Activated CD8-positive, alpha-beta memory T cell treated with anti-CD3 and anti-CD28 coated beads for 36 hours (primary cell): ENCODE measurements at regions not wholly inside any gene's neighbourhood (a gene's known extent, or its start where the extent isn't known, plus 50 kb on each side); places are given as distances from the start of the nearest gene placed in this dataset.

Experiments
- CTCF ChIA-PET: fragments of 350-600 bp; sonication (Branson Sonifier 250); formaldehyde crosslinking; loops from one replicate; lab custom pipeline; 2021; ENCODE audit warnings: antibody characterized with exemption; lab: Charles Lee
- POLR2A ChIA-PET: fragments of 350-600 bp; sonication (Branson Sonifier 250); formaldehyde crosslinking; loops from one replicate; lab custom pipeline; 2021; ENCODE audit warnings: antibody characterized with exemption; lab: Charles Lee

GRCh38 chr10:3534433-3534832 lies 250.6 kb downstream of the KLF6 start:
- CTCF ChIA-PET: no interaction called here
- POLR2A ChIA-PET: no interaction called here

- ChIA-PET CTCF (no interaction called here), POLR2A (no interaction called here)
Observed at GRCh38 chr10:3533296-3533695, 251.7 kb downstream of the KLF6 start.

- CTCF ChIA-PET: no interaction called here
Observed at GRCh38 chr10:3532644-3533043, 252.4 kb downstream of the KLF6 start.

GRCh38 chr10:3531670-3532069 lies 253.3 kb downstream of the KLF6 start:
- ChIA-PET CTCF (no interaction called here), POLR2A (no interaction called here)

More at GRCh38 chr10:3532644-3533043, 252.4 kb downstream of the KLF6 start:
- POLR2A ChIA-PET: no interaction called here

GRCh38 chr10:3530783-3531645 lies 254.0 kb downstream of the KLF6 start:
- CTCF ChIA-PET: no interaction called here
- POLR2A ChIA-PET: no interaction called here

GRCh38 chr10:3530346-3530745 lies 254.7 kb downstream of the KLF6 start:
- ChIA-PET CTCF (no interaction called here), POLR2A (no interaction called here)

GRCh38 chr10:3529691-3530090 lies 255.3 kb downstream of the KLF6 start:
- ChIA-PET POLR2A (no interaction called here), CTCF (no interaction called here)

GRCh38 chr10:3528823-3529403 lies 256.1 kb downstream of the KLF6 start:
- CTCF ChIA-PET: no interaction called here
- POLR2A ChIA-PET: no interaction called here

- POLR2A ChIA-PET: no interaction called here
- CTCF ChIA-PET: no interaction called here
Observed at GRCh38 chr10:3528271-3528670, 256.7 kb downstream of the KLF6 start.

GRCh38 chr10:3527869-3528268 lies 257.1 kb downstream of the KLF6 start:
- ChIA-PET POLR2A (no interaction called here), CTCF (no interaction called here)

- ChIA-PET POLR2A (no interaction called here), CTCF (no interaction called here)
Observed at GRCh38 chr10:3526727-3527501, 258.1 kb downstream of the KLF6 start.

- CTCF ChIA-PET: no interaction called here
- POLR2A ChIA-PET: no interaction called here
Observed at GRCh38 chr10:3525832-3526449, 259.1 kb downstream of the KLF6 start.

- POLR2A ChIA-PET: no interaction called here
- CTCF ChIA-PET: no interaction called here
Observed at GRCh38 chr10:3524086-3524960, 260.7 kb downstream of the KLF6 start.

- CTCF ChIA-PET: no interaction called here
- POLR2A ChIA-PET: no interaction called here
Observed at GRCh38 chr10:3523309-3524050, 261.5 kb downstream of the KLF6 start.

- CTCF ChIA-PET: no interaction called here
- POLR2A ChIA-PET: no interaction called here
Observed at GRCh38 chr10:3516923-3517255, 268.1 kb downstream of the KLF6 start.

- ChIA-PET CTCF (no interaction called here), POLR2A (no interaction called here)
Observed at GRCh38 chr10:3516234-3516922, 268.6 kb downstream of the KLF6 start.

GRCh38 chr10:3514691-3515090 lies 270.3 kb downstream of the KLF6 start:
- ChIA-PET POLR2A (interaction anchor here (0.7 kb wide), 1 partner anchor 271 kb away, joined by 6 read pairs; the partner anchor contains the start of gene KLF6), CTCF (no interaction called here)

GRCh38 chr10:3512263-3512662 lies 272.7 kb downstream of the KLF6 start:
- POLR2A ChIA-PET: no interaction called here
- CTCF ChIA-PET: no interaction called here
